IMR-90 (cell line): ENCODE measurements at regions not wholly inside any gene's neighbourhood (a gene's known extent, or its start where the extent isn't known, plus 50 kb on each side); places are given as distances from the start of the nearest gene placed in this dataset.
A peak's percentile ranks its signal among the peaks of the same experiment; 100 is the strongest.

Source experiments
- ATAC-seq: fragments of 200-7000 bp; cut with Tn5 transposase; 2 replicates; pipeline ENCODE4 v1.9.1; 2020; ENCODE audit warnings: low read depth, mild to moderate bottlenecking, moderate library complexity
- BruUV-seq: library from RNA; stranded (reverse); fragments of 400-500 nt; replicated peaks from 2 replicates; lab custom pipeline; 2021; lab: Mats Ljungman, UMichigan
- CTCF ChIA-PET: fragments of 300-600 bp; formaldehyde crosslinking; extraction: SDS; loops from one replicate; lab custom pipeline; 2021; ENCODE audit warnings: antibody characterized with exemption; lab: Yijun Ruan, JAX
- POLR2A ChIA-PET: fragments of 300-600 bp; sonication (Branson Sonifier 250); formaldehyde crosslinking; loops from one replicate; lab custom pipeline; 2022; ENCODE audit warnings: antibody characterized with exemption; ENCODE audit not compliant: unreplicated experiment; lab: Charles Lee
- DNase-seq: peaks from one replicate; pipeline ENCODE4 v3.0.0; 2013
- H2AFZ ChIP-seq: replicated peaks from 2 replicates; pipeline ENCODE3; 2013; ENCODE audit warnings: low read length, mild to moderate bottlenecking; ENCODE audit not compliant: poor library complexity
- H2AK5ac ChIP-seq: 2 replicates; pipeline ENCODE4 v1.6.1; 2013; ENCODE audit warnings: low read depth, low read length, inconsistent platforms
- H2AK9ac ChIP-seq: replicated peaks from 2 replicates; pipeline ENCODE3; 2013; ENCODE audit warnings: mild to moderate bottlenecking, low read depth, low read length, moderate library complexity; ENCODE audit not compliant: poor library complexity
- H2BK120ac ChIP-seq: 2 replicates; pipeline ENCODE4 v1.6.1; 2013; ENCODE audit warnings: low read depth, low read length, inconsistent platforms
- H2BK15ac ChIP-seq: 3 replicates; pipeline ENCODE4 v1.6.1; 2013; ENCODE audit warnings: low read depth, low read length, inconsistent platforms
- H2BK20ac ChIP-seq: 2 replicates; pipeline ENCODE4 v1.6.1; 2013; ENCODE audit warnings: low read depth, mild to moderate bottlenecking, inconsistent platforms, low read length, moderate library complexity
- H2BK5ac ChIP-seq: 2 replicates; pipeline ENCODE4 v1.6.1; 2013; ENCODE audit warnings: mild to moderate bottlenecking, low read depth, low read length, inconsistent platforms; ENCODE audit not compliant: poor library complexity, severe bottlenecking
- H3K14ac ChIP-seq: replicated peaks from 2 replicates; pipeline ENCODE4 v1.6.1; 2013; ENCODE audit warnings: low read depth, low read length, inconsistent platforms
- H3K18ac ChIP-seq: 2 replicates; pipeline ENCODE4 v1.6.1; 2013; ENCODE audit warnings: low read depth, low read length, control low read depth
- H3K23ac ChIP-seq: 2 replicates; pipeline ENCODE4 v1.6.1; 2013; ENCODE audit warnings: low read depth, low read length, inconsistent platforms
- H3K27ac ChIP-seq: 2 replicates; pipeline ENCODE4 v1.5.1; 2013; ENCODE audit warnings: mild to moderate bottlenecking, control low read depth, low read length; ENCODE audit not compliant: insufficient read depth
- H3K27me3 ChIP-seq: 2 replicates; pipeline ENCODE4 v1.6.1; 2013; ENCODE audit warnings: low read length; ENCODE audit not compliant: control insufficient read depth, insufficient read depth
- H3K36me3 ChIP-seq: 2 replicates; pipeline ENCODE4 v1.6.1; 2013; ENCODE audit warnings: low read length, mixed read lengths; ENCODE audit not compliant: control insufficient read depth, insufficient read depth
- H3K4ac ChIP-seq: 2 replicates; pipeline ENCODE4 v1.6.1; 2013; ENCODE audit warnings: low read depth, low read length, inconsistent platforms
- H3K4me1 ChIP-seq: 2 replicates; pipeline ENCODE4 v1.6.1; 2013; ENCODE audit warnings: low read length, mixed read lengths; ENCODE audit not compliant: control insufficient read depth, insufficient read depth
- H3K4me2 ChIP-seq: 2 replicates; pipeline ENCODE4 v1.6.1; 2013; ENCODE audit warnings: low read depth, mild to moderate bottlenecking, control low read depth, low read length, moderate library complexity
- H3K4me3 ChIP-seq: 2 replicates; pipeline ENCODE4 v1.5.1; 2013; ENCODE audit warnings: low read depth, mild to moderate bottlenecking, control low read depth, low read length, moderate library complexity; ENCODE audit not compliant: insufficient read depth
- H3K56ac ChIP-seq: 2 replicates; pipeline ENCODE4 v1.6.1; 2013; ENCODE audit warnings: low read length, inconsistent platforms; ENCODE audit not compliant: insufficient read depth; ENCODE audit errors: extremely low read depth
- H3K79me1 ChIP-seq, 2 experiments: 2 replicates each; pipeline ENCODE4 v1.6.1; 2013; ENCODE audit warnings: low read length in 2 of 2, inconsistent platforms in 1 of 2, low read depth in 1 of 2
- H3K9ac ChIP-seq: 2 replicates; pipeline ENCODE4 v1.6.1; 2013; ENCODE audit warnings: low read depth, low read length, control low read depth
- H3K9me1 ChIP-seq: 2 replicates; pipeline ENCODE4 v1.6.1; 2013; ENCODE audit warnings: low read length, inconsistent platforms; ENCODE audit not compliant: insufficient read depth
- H3K9me3 ChIP-seq: 2 replicates; pipeline ENCODE4 v1.6.1; 2013; ENCODE audit warnings: low read length; ENCODE audit not compliant: control insufficient read depth, insufficient read depth
- H4K20me1 ChIP-seq: 2 replicates; pipeline ENCODE4 v1.6.1; 2013; ENCODE audit warnings: low read length, inconsistent platforms; ENCODE audit not compliant: insufficient read depth
- H4K5ac ChIP-seq: 2 replicates; pipeline ENCODE4 v1.6.1; 2013; ENCODE audit warnings: mild to moderate bottlenecking, low read depth, low read length, control low read depth
- H4K8ac ChIP-seq, 2 experiments: 2 replicates each; pipeline ENCODE4 v1.6.1; 2013; ENCODE audit warnings: low read depth in 2 of 2, low read length in 2 of 2, control low read depth in 1 of 2, inconsistent platforms in 1 of 2
- H4K91ac ChIP-seq: 2 replicates; pipeline ENCODE4 v1.6.1; 2013; ENCODE audit warnings: low read depth, low read length, inconsistent platforms; ENCODE audit not compliant: insufficient read depth
- MAFK ChIP-seq: IDR thresholded peaks from 2 replicates; pipeline ENCODE4 v1.6.1; 2012; ENCODE audit warnings: low read depth, low read length, improper control_type of control experiment
- RFX5 ChIP-seq: IDR thresholded peaks from 2 replicates; pipeline ENCODE4 v1.8.0; 2012; ENCODE audit warnings: low read depth, mild to moderate bottlenecking, low read length, moderate library complexity
- SMC3 ChIP-seq: fragments of 150-350 bp; IDR thresholded peaks from 2 replicates; pipeline ENCODE4 v1.6.1; 2016; ENCODE audit warnings: low read depth, mild to moderate bottlenecking, antibody characterized with exemption, low read length, moderate library complexity
- WGBS, 2 experiments: methylation state at CpG; one replicate each; pipeline versions ENCODE4 v1.1.5 to v1.1.7; 2013; ENCODE audit warnings: missing lambda C conversion rate in 2 of 2; ENCODE audit not compliant: insufficient read length in 1 of 2; ENCODE audit errors: extremely low coverage in 2 of 2; 5-methylcytosine and 5-hydroxymethylcytosine counted together
- dilution Hi-C: fragments of 300-500 bp; cut with HindIII; formaldehyde crosslinking; loops from one replicate; pipeline ENCODE4 v1.14.3; 2018; ENCODE audit warnings: low sequenced_read_pairs; ENCODE audit not compliant: unreplicated experiment
- in situ Hi-C: fragments of 300-500 bp; cut with MboI; formaldehyde crosslinking; loops from 3 replicates; pipeline ENCODE4 v1.14.3; 2019; ENCODE audit warnings: low sequenced_read_pairs, inconsistent platforms, mixed read lengths
- intact Hi-C: fragments of 100-400 bp; cut with micrococcal nuclease; formaldehyde crosslinking; loops from 2 replicates; pipeline ENCODE4 v1.10.0; 2022

GRCh38 chr5:54626407-54626806, 108.8 kb downstream of the SNX18 start:
- CTCF ChIA-PET: no interaction called here
- H3K9ac ChIP-seq: no peak overlapping the region
- H3K56ac ChIP-seq: no peak overlapping the region
- no CpG with 5 or more reads among the region's 2 CpGs for WGBS, 2 experiments
- H3K4me1 ChIP-seq: peaks cover 8% of the 10 kb centered on the region
- no peak overlapping the region for H3K4me2 ChIP-seq
- peaks cover 12% of the 10 kb centered on the region for H3K9me1 ChIP-seq
- H2BK20ac ChIP-seq: peak overlapping the region; percentile 86
- DNase-seq: no peak
- in situ Hi-C loops (no loop called here), dilution Hi-C loops (no loop called here), intact Hi-C loops (no loop called here)
- H3K9me3 ChIP-seq: no peaks in the 10 kb centered on the region
- H3K27me3 ChIP-seq: no peaks in the 10 kb centered on the region
- H2BK5ac ChIP-seq: no peak overlapping the region
- H3K27ac ChIP-seq: peak overlapping the region; percentile 35; the same call in 1 of the 2 replicates
- TF ChIP-seq SMC3 (no peak), RFX5 (no peak), MAFK (no peak)
- H4K20me1 ChIP-seq: no peaks in the 10 kb centered on the region
- H2AFZ ChIP-seq: no peak overlapping the region
- POLR2A ChIA-PET: no interaction called here
- no peaks in the 10 kb centered on the region for H3K36me3 ChIP-seq
- H2BK15ac ChIP-seq: peak overlapping the region; percentile 34; the same call in 1 of the 3 replicates
- H3K14ac ChIP-seq: peak overlapping the region; percentile 55; the same call in 1 of the 2 replicates
- H2AK9ac ChIP-seq: no peak overlapping the region
- no peaks in the 10 kb centered on the region; a peak in 1 of 4 replicates for H3K79me1 ChIP-seq
- no peak for ATAC-seq
- no peak overlapping the region for H3K4me3 ChIP-seq
- no peak overlapping the region for H4K5ac ChIP-seq
- BruUV-seq: no TSS peak
- peak overlapping the region; percentile 49; the same call in 1 of the 2 replicates for H3K4ac ChIP-seq
- no peak overlapping the region; the same call in 1 of the 2 replicates for H4K91ac ChIP-seq
- H3K18ac ChIP-seq: peak overlapping the region; percentile 73
- no peak overlapping the region for H3K23ac ChIP-seq
- H2BK120ac ChIP-seq: peak overlapping the region; percentile 68
- peak overlapping the region; percentile 88 for H2AK5ac ChIP-seq
- 0 out of 4 replicates have a peak overlapping the region, but pooled peaks have one; percentile 22 to 64 for H4K8ac ChIP-seq
